ENCODE measurements at regions not wholly inside any gene's neighbourhood (a gene's known extent, or its start where the extent isn't known, plus 50 kb on each side); places are given as distances from the start of the nearest gene placed in this dataset.
"Not testable (repeated sequence)": the region's sequence is repeated elsewhere in the genome, so short reads cannot be mapped to it uniquely, and the experiment has no call there.

- Histone ChIP-seq H3K9ac (ENCODE audit: insufficient read length, low read depth) (no peak overlapping the region), H3K4me1 (ENCODE audit: insufficient read depth, insufficient read length) (no peaks in the 10 kb centered on the region), H3K36me3 (ENCODE audit: insufficient read depth, insufficient read length, low read length) (no peaks in the 10 kb centered on the region), H3K9me3 (ENCODE audit: insufficient read depth, low read length) (no peaks in the 10 kb centered on the region), H3K4me3 (ENCODE audit: insufficient read length, low read depth) (no peak overlapping the region), H3K27me3 (ENCODE audit: insufficient read depth, insufficient read length) (no peaks in the 10 kb centered on the region)
- no peak for DNase-seq (ENCODE audit: low read depth, low spot score)
- TF ChIP-seq YY1 (IDR thresholded peaks at IDR 0.05; ENCODE audit: insufficient read depth, insufficient read length): no peak
- TF ChIP-seq SUZ12 (IDR thresholded peaks at IDR 0.05; ENCODE audit: extremely low read depth, insufficient read depth, insufficient read length): no peak
- TF ChIP-seq ZNF274 (IDR thresholded peaks at IDR 0.05; ENCODE audit: low read depth, low read length): no peak
Observed at GRCh38 chr4:171265190-171265818, 547.9 kb upstream of the GALNTL6 start.

GRCh38 chr4:171256223-171256622 is 557.0 kb upstream of the GALNTL6 start:
- H3K27me3 ChIP-seq (ENCODE audit: insufficient read depth, insufficient read length): no peaks in the 10 kb centered on the region
- H3K9me3 ChIP-seq (ENCODE audit: insufficient read depth, low read length): no peaks in the 10 kb centered on the region
- no peak overlapping the region for H3K9ac ChIP-seq (ENCODE audit: insufficient read length, low read depth)
- H3K36me3 ChIP-seq (ENCODE audit: insufficient read depth, insufficient read length, low read length): no peaks in the 10 kb centered on the region
- no peak overlapping the region for H3K4me3 ChIP-seq (ENCODE audit: insufficient read length, low read depth)
- no peaks in the 10 kb centered on the region for H3K4me1 ChIP-seq (ENCODE audit: insufficient read depth, insufficient read length)
- TF ChIP-seq ZNF274 (IDR thresholded peaks at IDR 0.05; ENCODE audit: low read depth, low read length) (no peak), YY1 (IDR thresholded peaks at IDR 0.05; ENCODE audit: insufficient read depth, insufficient read length) (no peak)
- DNase-seq (ENCODE audit: low read depth, low spot score): no peak

- DNase-seq (ENCODE audit: low read depth, low spot score): no peak
- H3K27me3 ChIP-seq (ENCODE audit: insufficient read depth, insufficient read length): no peaks in the 10 kb centered on the region
- H3K36me3 ChIP-seq (ENCODE audit: insufficient read depth, insufficient read length, low read length): no peaks in the 10 kb centered on the region
- no peaks in the 10 kb centered on the region for H3K4me1 ChIP-seq (ENCODE audit: insufficient read depth, insufficient read length)
- TF ChIP-seq YY1 (IDR thresholded peaks at IDR 0.05; ENCODE audit: insufficient read depth, insufficient read length) (no peak), SUZ12 (IDR thresholded peaks at IDR 0.05; ENCODE audit: extremely low read depth, insufficient read depth, insufficient read length) (no peak), ZNF274 (IDR thresholded peaks at IDR 0.05; ENCODE audit: low read depth, low read length) (no peak)
- no peak overlapping the region for H3K9ac ChIP-seq (ENCODE audit: insufficient read length, low read depth)
- H3K4me3 ChIP-seq (ENCODE audit: insufficient read length, low read depth): no peak overlapping the region
- no peaks in the 10 kb centered on the region for H3K9me3 ChIP-seq (ENCODE audit: insufficient read depth, low read length)
Observed at GRCh38 chr4:171246948-171247347, 566.3 kb upstream of the GALNTL6 start.

- Histone ChIP-seq H3K4me1 (ENCODE audit: insufficient read depth, insufficient read length) (no peaks in the 10 kb centered on the region), H3K4me3 (ENCODE audit: insufficient read length, low read depth) (no peak overlapping the region), H3K27me3 (ENCODE audit: insufficient read depth, insufficient read length) (no peaks in the 10 kb centered on the region), H3K9ac (ENCODE audit: insufficient read length, low read depth) (no peak overlapping the region), H3K36me3 (ENCODE audit: insufficient read depth, insufficient read length, low read length) (no peaks in the 10 kb centered on the region), H3K9me3 (ENCODE audit: insufficient read depth, low read length) (no peaks in the 10 kb centered on the region)
- no peak for TF ChIP-seq ZNF274 (IDR thresholded peaks at IDR 0.05; ENCODE audit: low read depth, low read length)
- no peak for TF ChIP-seq YY1 (IDR thresholded peaks at IDR 0.05; ENCODE audit: insufficient read depth, insufficient read length)
- no peak for TF ChIP-seq SUZ12 (IDR thresholded peaks at IDR 0.05; ENCODE audit: extremely low read depth, insufficient read depth, insufficient read length)
- DNase-seq (ENCODE audit: low read depth, low spot score): no peak
Observed at GRCh38 chr4:171242831-171243230, 570.4 kb upstream of the GALNTL6 start.

GRCh38 chr4:171239196-171239595 is 574.0 kb upstream of the GALNTL6 start:
- Histone ChIP-seq H3K4me1 (ENCODE audit: insufficient read depth, insufficient read length) (no peaks in the 10 kb centered on the region), H3K4me3 (ENCODE audit: insufficient read length, low read depth) (no peak overlapping the region), H3K36me3 (ENCODE audit: insufficient read depth, insufficient read length, low read length) (no peaks in the 10 kb centered on the region), H3K9ac (ENCODE audit: insufficient read length, low read depth) (no peak overlapping the region), H3K27me3 (ENCODE audit: insufficient read depth, insufficient read length) (no peaks in the 10 kb centered on the region), H3K9me3 (ENCODE audit: insufficient read depth, low read length) (no peaks in the 10 kb centered on the region)
- DNase-seq (ENCODE audit: low read depth, low spot score): no peak
- no peak for TF ChIP-seq ZNF274 (IDR thresholded peaks at IDR 0.05; ENCODE audit: low read depth, low read length)
- no peak for TF ChIP-seq YY1 (IDR thresholded peaks at IDR 0.05; ENCODE audit: insufficient read depth, insufficient read length)
- TF ChIP-seq SUZ12 (IDR thresholded peaks at IDR 0.05; ENCODE audit: extremely low read depth, insufficient read depth, insufficient read length): no peak

- H3K36me3 ChIP-seq (ENCODE audit: insufficient read depth, insufficient read length, low read length): no peaks in the 10 kb centered on the region
- H3K9ac ChIP-seq (ENCODE audit: insufficient read length, low read depth): no peak overlapping the region
- no peak overlapping the region for H3K4me3 ChIP-seq (ENCODE audit: insufficient read length, low read depth)
- no peaks in the 10 kb centered on the region for H3K27me3 ChIP-seq (ENCODE audit: insufficient read depth, insufficient read length)
- no peak for TF ChIP-seq YY1 (IDR thresholded peaks at IDR 0.05; ENCODE audit: insufficient read depth, insufficient read length)
- no peak for TF ChIP-seq SUZ12 (IDR thresholded peaks at IDR 0.05; ENCODE audit: extremely low read depth, insufficient read depth, insufficient read length)
- no peak for TF ChIP-seq ZNF274 (IDR thresholded peaks at IDR 0.05; ENCODE audit: low read depth, low read length)
- DNase-seq (ENCODE audit: low read depth, low spot score): no peak
- no peaks in the 10 kb centered on the region for H3K9me3 ChIP-seq (ENCODE audit: insufficient read depth, low read length)
- no peaks in the 10 kb centered on the region for H3K4me1 ChIP-seq (ENCODE audit: insufficient read depth, insufficient read length)
Observed at GRCh38 chr4:171235521-171235920, 577.7 kb upstream of the GALNTL6 start.

GRCh38 chr4:171229354-171229753 is 583.9 kb upstream of the GALNTL6 start:
- H3K27me3 ChIP-seq (ENCODE audit: insufficient read depth, insufficient read length); H3K36me3 ChIP-seq (ENCODE audit: insufficient read depth, insufficient read length, low read length); H3K4me3 ChIP-seq (ENCODE audit: insufficient read length, low read depth); H3K9me3 ChIP-seq (ENCODE audit: insufficient read depth, low read length); H3K4me1 ChIP-seq (ENCODE audit: insufficient read depth, insufficient read length); DNase-seq (ENCODE audit: low read depth, low spot score); H3K9ac ChIP-seq (ENCODE audit: insufficient read length, low read depth): not testable (repeated sequence)

- Histone ChIP-seq H3K27me3 (ENCODE audit: insufficient read depth, insufficient read length) (no peaks in the 10 kb centered on the region), H3K4me1 (ENCODE audit: insufficient read depth, insufficient read length) (no peaks in the 10 kb centered on the region), H3K36me3 (ENCODE audit: insufficient read depth, insufficient read length, low read length) (no peaks in the 10 kb centered on the region), H3K9ac (ENCODE audit: insufficient read length, low read depth) (no peak overlapping the region), H3K9me3 (ENCODE audit: insufficient read depth, low read length) (no peaks in the 10 kb centered on the region), H3K4me3 (ENCODE audit: insufficient read length, low read depth) (no peak overlapping the region)
- no peak for DNase-seq (ENCODE audit: low read depth, low spot score)
- TF ChIP-seq YY1 (IDR thresholded peaks at IDR 0.05; ENCODE audit: insufficient read depth, insufficient read length) (no peak), SUZ12 (IDR thresholded peaks at IDR 0.05; ENCODE audit: extremely low read depth, insufficient read depth, insufficient read length) (no peak), ZNF274 (IDR thresholded peaks at IDR 0.05; ENCODE audit: low read depth, low read length) (no peak)
Observed at GRCh38 chr4:171221181-171221580, 592.0 kb upstream of the GALNTL6 start.

Measured in NT2/D1 (cell line).